Activated CD4-positive, alpha-beta T cell treated with anti-CD3 and anti-CD28 coated beads for 48 hours (primary cell): ENCODE measurements at regions not wholly inside any gene's neighbourhood (a gene's known extent, or its start where the extent isn't known, plus 50 kb on each side); places are given as distances from the start of the nearest gene placed in this dataset.
"Not testable (repeated sequence)": the region's sequence is repeated elsewhere in the genome, so short reads cannot be mapped to it uniquely, and the experiment has no call there.

ENCODE experiments used
- DNase-seq: peaks from one replicate; pipeline ENCODE4 v3.0.0-alpha.2; 2020

DNA sequence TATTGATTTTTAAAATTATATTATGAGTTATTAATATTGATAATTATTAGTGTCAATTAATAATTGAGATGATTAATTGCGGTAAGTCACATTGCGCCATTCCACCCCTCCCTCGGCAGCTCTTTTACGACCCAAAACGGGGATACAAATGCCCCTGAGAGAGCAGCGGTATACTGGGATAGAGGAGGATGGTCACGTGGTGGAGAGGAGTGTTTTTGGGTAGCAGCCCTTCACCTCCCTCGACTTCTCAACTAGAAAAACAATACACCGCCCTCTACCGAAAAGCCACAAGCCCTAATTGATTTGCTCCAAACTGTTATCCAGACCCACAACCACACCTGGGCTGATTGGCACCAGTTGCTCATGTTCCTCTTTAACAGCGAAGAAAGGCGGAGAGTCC is 71.0 kb downstream of the DAPL1 start:
- not testable (repeated sequence) for DNase-seq

DNA sequence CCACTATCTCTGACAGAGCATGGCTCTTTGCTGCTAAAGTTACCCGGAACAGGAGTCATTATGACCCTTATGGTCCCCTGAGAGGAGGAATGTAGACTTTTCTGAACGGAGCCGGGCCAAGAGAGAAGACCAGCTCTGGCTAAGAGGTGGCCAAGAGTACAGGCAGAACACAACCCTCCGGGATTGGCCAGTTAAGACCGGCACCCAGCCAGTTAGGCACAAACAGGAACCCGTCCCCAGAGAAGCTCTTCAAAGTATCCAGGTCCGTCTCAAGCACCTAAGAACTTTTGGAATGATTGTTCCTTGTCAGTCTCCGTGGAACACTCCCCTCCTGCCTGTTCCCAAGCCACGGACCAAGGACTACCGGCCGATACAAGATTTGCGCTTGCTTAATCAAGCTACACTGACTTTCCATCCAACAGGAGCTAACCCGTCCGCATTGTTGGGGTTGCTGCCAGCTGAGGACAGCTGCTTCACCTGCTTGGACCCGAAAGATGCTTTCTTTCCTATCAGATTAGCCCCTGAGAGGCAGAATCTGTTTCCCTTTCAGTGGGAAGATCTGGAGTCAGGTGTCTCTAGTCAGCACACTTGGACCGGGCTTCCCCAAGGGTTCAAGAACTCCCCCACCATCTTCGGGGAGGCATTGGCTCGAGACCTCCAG is 72.5 kb downstream of the DAPL1 start:
- not testable (repeated sequence) for DNase-seq

DNA sequence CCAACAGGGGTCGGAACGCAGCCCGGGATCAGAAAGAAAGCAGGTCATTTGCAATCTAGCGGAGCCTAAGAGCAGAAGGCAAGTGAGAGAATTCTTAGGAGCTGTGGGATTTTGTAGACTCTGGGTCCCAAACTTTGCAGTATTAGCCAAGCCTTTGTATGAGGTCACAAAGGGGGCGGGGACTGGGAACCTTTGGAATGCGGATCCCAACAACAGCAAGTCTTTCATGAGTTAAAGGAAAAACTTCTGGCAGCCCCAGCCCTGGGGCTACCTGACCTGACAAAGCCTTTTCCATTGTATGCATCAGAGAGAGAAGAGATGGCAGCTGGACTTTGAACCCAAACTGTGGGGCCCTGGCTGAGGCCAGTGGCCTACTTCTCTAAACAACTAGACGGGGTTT is 73.3 kb downstream of the DAPL1 start:
- not testable (repeated sequence) for DNase-seq

DNA sequence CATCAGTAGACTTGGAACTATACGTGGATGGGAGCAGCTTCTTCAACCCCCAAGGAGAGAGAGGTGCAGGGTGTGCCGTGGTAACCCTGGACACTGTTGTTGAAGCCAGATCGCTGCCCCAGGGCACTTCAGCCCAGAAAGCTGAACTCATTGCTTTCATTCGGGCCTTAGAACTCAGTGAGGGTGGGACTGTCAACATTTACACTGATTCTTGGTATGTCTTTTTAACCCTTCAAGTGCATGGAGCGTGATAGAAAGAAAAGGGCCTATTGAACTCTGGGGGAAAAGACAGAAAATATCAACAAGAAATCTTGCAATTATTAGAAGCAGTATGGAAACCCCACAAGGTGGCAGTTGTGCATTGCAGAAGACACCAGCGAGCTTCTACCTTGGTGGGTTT is 74.0 kb downstream of the DAPL1 start:
- not testable (repeated sequence) for DNase-seq

DNA sequence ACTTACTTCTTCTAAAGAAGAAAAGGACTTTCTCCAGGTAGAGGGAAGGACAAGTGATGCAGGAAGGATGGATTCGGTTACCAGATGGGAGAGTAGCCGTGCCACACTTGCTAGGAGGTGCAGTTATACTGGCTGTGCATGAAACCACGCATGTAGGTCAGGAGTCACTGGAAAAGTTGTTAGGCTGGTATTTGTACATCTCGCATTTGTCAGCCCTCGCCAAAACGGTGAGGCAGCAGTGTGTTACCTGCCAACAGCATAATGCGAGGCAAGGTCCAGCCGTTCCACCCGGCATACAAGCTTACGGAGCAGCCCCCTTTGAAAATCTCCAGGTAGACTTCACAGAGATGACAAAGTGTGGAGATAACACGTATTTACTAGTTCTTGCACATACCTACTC is 74.5 kb downstream of the DAPL1 start:
- DNase-seq: not testable (repeated sequence)

DNA sequence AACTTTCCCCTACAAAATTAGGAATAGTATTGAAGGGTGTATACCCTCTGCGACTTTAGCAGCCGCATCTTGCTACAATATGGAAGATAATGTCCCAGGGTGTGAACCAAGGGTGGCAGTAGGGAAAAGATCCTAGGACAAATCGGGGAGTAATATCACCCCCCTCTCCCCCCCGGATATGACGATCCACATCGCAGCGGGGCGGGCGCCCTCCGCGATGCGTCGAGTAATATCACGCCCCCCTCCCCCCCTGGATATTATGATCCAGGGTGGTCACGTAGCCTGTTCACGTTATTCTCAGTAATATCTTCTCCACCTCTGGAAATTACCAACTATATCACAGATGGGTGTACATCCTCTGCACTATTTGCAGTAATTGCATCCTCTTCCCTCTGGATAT is 82.9 kb downstream of the DAPL1 start:
- no peak for DNase-seq

DNA sequence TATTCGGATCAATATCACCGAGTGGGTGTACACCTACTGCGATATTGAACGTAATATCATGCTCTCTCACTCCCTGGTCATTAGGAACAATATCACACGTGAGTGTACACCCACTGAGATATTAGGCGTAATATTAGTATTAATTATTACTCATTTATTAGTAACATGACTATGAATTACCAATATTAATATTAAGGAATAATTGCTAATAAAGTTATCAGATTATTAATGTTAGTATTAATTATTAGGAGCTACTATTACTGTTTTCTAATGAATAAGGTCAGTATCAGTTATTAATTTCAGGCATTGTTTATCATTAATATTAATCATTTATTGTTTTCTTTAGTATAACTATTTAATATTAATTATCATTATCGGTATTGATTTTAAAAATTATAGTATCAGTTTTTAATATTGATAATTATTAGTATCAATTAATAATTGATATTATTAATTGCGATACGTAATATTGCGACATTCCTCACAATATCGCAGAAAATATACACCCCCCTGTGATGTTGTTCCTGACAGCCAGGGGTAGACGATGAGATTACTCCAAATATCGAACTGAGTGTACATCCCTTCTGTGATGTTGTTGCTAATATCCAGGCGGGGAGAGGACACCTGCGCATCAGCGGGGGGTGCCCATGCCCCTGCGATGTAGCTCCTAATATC is 84.2 kb downstream of the DAPL1 start:
- no peak for DNase-seq

DNA sequence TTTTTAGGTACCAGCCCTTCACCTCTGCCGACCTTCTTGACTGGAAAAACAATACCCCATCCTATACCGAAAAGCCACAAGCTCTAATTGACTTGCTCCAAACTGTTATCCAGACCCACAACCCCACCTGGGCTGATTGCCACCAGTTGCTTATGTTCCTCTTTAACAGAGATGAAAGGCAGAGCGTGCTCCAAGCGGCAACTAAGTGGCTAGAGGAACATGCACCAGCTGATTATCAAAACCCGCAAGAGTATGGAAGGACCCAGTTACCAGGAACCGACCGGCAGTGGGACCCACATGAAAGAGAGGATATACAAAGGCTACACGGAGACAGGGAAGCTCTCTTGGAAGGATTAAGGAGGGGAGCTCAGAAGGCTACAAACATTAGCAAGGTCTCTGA is 86.1 kb upstream of the TANC1 start:
- DNase-seq: no peak

DNA sequence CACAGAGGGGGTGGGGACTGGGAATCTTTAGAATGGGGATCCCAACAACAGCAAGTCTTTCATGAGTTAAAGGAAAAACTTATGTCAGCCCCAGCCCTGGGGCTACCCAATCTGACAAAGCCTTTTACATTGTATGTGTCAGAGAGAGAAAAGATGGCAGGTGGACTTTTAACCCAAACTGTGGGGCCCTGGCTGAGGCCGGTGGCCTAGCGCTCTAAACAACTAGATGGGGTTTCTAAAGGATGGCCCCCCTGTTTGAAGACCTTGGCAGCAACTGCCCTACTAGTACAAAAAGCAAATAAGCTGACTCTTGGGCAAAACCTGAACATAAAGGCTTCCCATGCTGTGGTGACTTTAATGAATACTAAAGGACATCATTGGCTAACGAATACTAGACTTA is 83.9 kb upstream of the TANC1 start:
- not testable (repeated sequence) for DNase-seq

DNA sequence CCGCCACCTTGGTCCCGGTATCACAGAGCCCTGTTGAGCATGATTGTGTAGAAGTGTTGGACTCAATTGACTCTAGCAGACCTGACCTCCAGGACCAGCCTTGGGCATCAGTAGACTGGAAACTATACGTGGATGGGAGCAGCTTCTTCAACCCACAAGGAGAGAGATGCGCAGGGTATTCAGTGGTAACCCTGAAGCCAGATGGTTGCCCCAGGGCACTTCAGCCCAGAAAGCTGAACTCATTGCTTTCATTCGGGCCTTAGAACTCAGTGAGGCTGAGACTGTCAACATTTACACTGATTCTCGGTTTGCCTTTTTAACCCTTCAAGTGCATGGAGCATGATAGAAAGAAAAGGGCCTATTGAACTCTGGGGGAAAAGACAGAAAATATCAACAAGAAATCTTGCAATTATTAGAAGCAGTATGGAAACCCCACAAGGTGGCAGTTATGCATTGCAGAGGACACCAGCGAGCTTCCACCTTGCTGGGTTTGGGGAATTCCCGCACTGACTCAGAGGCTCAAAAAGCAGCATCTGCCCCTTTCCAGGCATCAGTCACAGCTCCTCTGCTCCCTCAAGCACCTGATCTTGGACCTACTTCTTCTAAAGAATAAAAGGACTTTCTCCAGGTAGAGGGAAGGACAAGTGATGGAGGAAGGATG is 83.3 kb upstream of the TANC1 start:
- peak; percentile 63 for DNase-seq

DNA sequence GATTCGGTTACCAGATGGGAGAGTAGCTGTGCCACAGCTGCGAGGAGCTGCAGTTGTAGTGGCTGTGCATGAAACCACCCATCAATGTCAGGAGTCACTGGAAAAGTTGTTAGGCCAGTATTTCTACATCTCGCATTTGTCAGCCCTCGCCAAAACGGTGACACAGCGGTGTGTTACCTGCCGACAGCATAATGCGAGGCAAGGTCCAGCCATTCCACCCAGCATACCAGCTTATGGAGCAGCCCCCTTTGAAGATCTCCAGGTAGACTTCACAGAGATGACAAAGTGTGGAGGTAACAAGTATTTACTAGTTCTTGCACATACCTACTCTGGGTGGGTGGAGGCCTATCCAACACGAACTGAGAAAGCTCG is 82.8 kb upstream of the TANC1 start:
- DNase-seq: not testable (repeated sequence)

DNA sequence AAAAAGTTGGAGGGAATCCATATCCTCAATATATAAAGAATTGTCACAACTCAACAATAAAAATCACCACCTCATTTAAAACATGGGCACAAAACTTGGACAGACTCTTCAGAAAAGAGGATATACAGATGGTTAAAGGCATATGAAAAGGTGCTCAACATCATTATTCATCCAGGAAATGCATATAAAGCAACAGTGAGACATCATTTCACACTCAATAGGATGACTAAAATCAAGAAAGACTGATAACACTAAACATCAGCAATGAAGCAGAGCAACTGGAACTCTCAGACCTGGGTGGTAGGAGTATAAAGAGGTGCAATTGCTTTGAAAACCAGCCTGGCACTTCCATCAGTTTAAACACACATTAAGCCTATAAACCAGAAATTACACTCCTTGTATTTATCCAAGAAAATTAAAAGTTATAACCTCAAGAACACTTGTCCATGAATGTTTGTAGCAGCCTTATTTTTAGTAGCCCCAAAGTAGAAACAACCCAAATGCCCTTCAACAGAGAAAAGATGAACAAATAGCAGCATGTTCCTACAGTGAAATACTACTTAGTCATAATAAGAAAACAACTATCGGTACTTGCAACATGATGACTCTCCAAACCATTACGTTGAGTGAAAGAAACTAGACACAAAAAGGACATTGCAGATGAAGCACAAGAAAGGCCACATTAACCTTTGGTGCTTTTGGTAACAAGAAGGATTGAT is 79.1 kb upstream of the TANC1 start:
- DNase-seq: no peak

DNA sequence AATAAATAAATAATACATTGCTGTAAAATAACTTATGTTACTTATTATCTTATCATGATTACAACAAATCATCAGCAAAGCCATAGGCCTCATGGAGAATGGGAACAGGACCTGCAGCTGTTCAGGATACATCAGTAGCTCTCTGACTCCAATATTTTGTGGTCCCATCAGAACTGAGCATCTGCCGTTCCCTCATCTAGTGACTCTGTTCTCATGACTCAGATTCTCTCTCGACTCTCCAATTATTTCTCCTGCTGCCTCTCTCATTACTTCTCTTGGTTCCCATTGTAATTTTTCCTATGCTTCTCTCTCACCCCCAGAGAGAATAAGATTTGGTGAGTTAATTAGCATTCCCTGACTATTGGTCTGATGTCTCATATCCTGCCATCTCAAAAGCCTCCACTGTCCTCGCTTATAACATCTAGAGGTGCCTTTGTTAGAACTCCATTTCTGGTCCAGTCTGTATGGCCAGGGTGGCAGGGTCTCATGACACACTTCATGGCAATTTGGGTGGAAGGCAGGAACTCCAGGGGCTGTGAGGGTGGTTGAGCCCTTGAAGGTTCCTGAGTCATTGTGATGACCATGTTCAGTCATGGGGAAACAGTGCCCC is 78.0 kb upstream of the TANC1 start:
- no peak for DNase-seq

DNA sequence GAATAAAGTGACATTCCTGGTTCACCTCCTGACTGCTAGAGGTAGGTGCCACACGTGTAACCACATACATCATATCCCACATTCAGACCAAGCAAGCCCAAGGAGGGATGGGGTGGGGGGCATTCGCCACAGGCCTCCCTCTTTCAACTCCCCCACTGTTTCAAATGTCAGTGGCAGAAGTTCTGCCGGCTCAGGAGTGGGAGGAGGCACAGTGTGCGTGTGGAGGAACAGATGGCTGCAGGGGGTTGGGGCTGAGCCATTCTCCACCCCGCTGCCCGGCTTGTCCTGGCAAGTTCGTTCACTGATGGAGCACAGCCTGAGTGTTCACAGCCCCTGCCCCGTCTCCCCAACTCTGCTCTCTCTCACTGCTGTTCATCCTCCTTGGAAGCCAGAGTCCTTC is 75.4 kb upstream of the TANC1 start:
- DNase-seq: no peak

DNA sequence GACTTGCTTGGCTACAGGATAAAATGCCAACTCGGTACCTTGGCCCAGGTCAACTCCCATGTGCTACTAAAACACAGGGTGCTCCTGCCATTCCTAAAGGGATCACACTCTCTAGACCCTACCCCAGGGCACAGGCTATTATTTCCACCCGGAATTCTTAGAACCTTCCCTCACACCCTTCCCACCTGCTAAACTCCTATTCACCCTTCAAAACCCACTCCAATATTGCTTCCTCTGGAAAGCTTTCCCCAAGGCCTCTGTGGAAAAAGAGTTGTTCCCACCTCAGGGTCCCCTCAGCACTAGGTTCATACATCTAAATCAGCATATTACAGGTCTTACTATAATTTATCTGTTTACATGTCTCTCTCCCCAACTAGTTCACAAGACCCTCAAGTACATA is 75.0 kb upstream of the TANC1 start:
- DNase-seq: no peak

DNA sequence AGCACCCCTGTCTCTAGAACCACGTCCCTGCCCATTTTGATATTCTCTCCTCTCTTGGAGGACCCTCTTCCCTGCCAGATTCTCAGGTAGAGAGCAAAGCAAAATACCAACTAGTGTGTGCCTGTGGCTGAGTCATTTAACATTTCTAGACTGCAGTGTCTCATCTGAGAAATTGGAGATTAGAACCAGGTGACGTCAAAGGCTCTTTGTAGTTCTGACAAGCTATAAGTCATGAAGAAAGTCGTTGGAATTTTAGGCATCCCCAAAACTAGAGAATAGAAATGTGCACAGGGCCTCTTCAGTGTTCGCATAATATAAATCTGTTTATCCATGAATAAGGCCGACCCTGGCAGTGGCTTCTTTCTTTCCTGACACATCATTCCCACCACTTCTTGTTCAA is 74.4 kb upstream of the TANC1 start:
- DNase-seq: no peak

DNA sequence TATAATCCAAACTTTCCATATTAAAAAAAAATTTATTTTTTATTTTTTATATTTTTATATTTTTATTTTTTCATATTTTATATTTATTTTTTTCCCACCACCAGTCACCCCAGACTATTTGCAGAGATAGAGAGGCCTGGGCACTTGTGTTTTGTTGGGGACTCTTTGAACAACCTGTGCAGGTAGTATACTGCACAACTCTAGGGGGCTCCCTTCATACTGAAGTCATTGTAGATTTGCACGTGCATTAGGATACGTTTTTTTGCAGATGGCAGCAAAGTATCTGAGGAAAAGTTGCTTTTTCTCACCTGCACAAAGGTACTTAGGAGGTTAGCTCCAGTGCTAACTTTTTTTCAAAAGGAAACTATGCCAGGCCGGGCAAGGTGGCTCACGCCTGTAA is 73.9 kb upstream of the TANC1 start:
- DNase-seq: no peak

DNA sequence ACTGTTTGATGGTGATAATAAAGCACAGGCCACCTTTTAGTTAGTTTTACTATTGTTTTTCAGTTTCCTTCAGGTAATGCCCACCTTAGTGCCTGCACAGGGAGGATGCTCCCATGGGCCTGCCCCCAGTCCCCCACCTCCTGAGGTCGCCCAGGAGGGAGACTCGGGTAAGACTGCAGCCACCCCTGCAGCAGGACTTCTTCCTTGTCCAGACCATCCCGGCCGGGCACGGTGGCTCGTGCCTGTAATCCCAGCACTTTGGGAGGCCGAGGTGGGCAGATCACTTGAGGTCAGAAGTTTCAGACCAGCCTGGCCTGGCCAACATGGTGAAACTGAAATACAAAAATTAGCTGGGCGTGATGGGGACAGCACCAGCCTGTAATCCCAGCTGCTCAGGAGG is 68.1 kb upstream of the TANC1 start:
- no peak for DNase-seq

DNA sequence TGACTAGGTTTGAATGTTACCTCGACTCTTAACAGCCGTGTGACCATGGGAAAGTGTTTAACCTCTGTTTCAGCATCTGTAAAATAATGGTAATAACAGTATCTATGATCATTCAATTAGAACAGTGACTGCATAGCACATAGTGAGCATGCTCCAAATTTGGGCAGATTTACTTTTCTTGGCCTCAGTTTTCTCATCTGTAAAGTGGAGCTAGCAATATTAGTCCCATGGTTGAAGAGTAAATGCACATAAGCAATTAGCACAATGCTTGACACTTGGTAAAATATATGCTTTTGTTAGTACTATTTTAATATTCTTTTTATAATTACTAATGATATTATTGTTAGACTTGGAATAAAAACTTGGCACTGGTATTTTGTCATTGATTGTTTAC is 66.4 kb upstream of the TANC1 start:
- DNase-seq: no peak

DNA sequence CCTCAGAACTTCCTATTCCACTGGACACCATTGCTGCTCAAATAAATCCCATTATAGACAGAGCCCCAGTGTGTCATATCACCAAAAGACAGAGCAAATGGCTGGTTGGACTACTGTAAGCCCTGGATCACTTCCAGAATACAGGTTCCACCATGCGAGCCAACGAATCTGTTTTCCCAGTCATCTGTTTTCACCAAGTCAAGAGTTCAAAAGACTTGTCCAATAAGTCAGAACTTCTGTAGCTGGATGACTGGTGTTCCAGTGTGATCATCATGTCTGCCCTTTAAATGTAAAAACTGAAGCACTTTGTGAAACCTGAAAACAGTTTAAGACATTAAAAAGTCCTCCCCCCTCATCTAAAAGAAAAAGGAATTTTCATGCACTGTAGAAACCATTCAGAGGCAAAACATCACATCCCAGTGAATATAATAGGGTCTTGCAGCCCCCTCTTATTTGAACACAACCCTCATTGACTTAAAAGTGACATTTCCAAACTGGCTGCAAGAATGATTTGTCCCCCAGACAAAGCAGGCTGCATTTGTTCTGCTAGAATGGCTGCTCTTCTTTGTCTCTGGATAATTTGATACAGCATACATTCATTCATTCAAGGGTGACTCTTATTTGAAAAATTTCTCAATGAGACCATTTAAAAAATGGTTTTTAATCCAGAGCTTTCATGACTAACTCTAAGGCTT is 64.6 kb upstream of the TANC1 start:
- no peak for DNase-seq

DNA sequence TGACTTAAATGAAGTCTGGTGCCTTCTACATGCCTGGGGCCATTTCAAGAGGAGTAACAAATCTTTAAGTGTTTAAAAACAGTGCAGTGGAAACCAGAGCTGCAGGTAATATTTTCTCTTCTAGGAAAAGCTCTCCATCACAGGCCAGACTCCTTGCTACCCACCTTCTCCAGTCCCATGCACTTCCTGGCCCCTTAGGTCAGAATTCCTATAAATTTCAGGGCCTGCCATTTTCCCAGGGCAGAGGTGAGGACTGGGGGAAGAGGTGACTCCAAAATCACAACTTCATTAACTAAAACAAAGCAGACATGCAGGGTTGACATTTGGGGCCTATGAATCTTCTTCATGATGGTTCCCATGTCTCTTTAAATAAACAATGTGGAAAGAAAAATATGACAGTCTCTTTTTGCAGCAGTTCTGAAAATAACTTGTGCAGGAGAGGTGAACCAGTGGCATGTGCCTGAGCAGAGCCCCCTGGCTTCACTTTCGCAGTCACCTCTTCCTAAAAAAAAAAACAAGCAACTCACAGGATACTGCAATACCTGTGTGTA is 63.7 kb upstream of the TANC1 start:
- DNase-seq: no peak

DNA sequence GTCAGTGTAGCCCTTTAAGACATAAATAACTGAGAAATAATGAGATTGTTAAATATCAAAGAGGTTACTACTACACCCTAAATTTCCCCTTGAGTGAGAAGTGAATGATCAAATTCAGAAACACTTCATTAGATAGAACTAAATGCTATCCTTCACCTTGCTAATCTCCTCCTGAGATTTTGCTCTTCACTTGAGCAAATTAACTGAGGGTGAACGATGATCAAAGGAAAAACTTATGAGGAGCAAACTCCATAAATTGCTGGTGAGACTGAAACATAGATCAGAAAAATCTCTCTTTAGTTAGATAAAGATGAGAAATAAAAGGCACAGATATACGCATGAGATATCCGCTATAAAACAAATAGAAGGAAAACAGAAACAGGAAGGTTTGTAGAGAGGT is 63.1 kb upstream of the TANC1 start:
- no peak for DNase-seq
